DMS79 (cell line): ENCODE measurements at regions not wholly inside any gene's neighbourhood (a gene's known extent, or its start where the extent isn't known, plus 50 kb on each side); places are given as distances from the start of the nearest gene placed in this dataset.
"Not testable (repeated sequence)": the region's sequence is repeated elsewhere in the genome, so short reads cannot be mapped to it uniquely, and the experiment has no call there.

Experiments
- DNase-seq: peaks from one replicate; lab custom pipeline; 2025; lab: John Stamatoyannopoulos, UW

GRCh38 chr6:4262526-4262925 lies 127.2 kb upstream of the ECI2 start:
- DNase-seq, result no peak

- DNase-seq, result no peak
Measured at GRCh38 chr6:4259391-4259790, 124.0 kb upstream of the ECI2 start.

GRCh38 chr6:4258733-4259132 lies 123.4 kb upstream of the ECI2 start:
- DNase-seq, result no peak

- no peak for DNase-seq
Measured at GRCh38 chr6:4256969-4257368, 121.6 kb upstream of the ECI2 start.

- no peak for DNase-seq
Measured at GRCh38 chr6:4253604-4254231, 118.3 kb upstream of the ECI2 start.

- DNase-seq, result not testable (repeated sequence)
Measured at GRCh38 chr6:4252445-4252844, 117.1 kb upstream of the ECI2 start.

GRCh38 chr6:4250645-4251044 lies 115.3 kb upstream of the ECI2 start:
- DNase-seq, result no peak

GRCh38 chr6:4243832-4244231 lies 108.5 kb upstream of the ECI2 start:
- not testable (repeated sequence) for DNase-seq

GRCh38 chr6:4243237-4243636 lies 107.9 kb upstream of the ECI2 start:
- DNase-seq, result no peak

GRCh38 chr6:4242601-4243000 lies 107.2 kb upstream of the ECI2 start:
- no peak for DNase-seq

- no peak for DNase-seq
Measured at GRCh38 chr6:4240148-4240547, 104.8 kb upstream of the ECI2 start.

GRCh38 chr6:4225161-4225872 lies 89.9 kb upstream of the ECI2 start:
- DNase-seq, result no peak

- no peak for DNase-seq
Measured at GRCh38 chr6:4224067-4224978, 88.9 kb upstream of the ECI2 start.

GRCh38 chr6:4220558-4220957 lies 85.2 kb upstream of the ECI2 start:
- DNase-seq, result no peak

- DNase-seq, result not testable (repeated sequence)
Measured at GRCh38 chr6:4218619-4219317, 83.4 kb upstream of the ECI2 start.

GRCh38 chr6:4212588-4212987 lies 77.2 kb upstream of the ECI2 start:
- no peak for DNase-seq

- DNase-seq, result no peak
Measured at GRCh38 chr6:4210629-4211419, 75.4 kb upstream of the ECI2 start.

GRCh38 chr6:4209196-4209595 lies 73.8 kb upstream of the ECI2 start:
- DNase-seq, result no peak

- DNase-seq, result no peak
Measured at GRCh38 chr6:4208158-4208557, 72.8 kb upstream of the ECI2 start.

- DNase-seq, result not testable (repeated sequence)
Measured at GRCh38 chr6:4203642-4204417, 68.5 kb upstream of the ECI2 start.

GRCh38 chr6:4192627-4193026 lies 57.3 kb upstream of the ECI2 start:
- no peak for DNase-seq
